Amygdala (tissue), 56 donors: ENCODE measurements at regions not wholly inside any gene's neighbourhood (a gene's known extent, or its start where the extent isn't known, plus 50 kb on each side); places are given as distances from the start of the nearest gene placed in this dataset.

Experiments used
- DNase-seq, 56 donors: peaks; one replicate each; lab custom pipeline; 2025; lab: John Stamatoyannopoulos, UW

DNA sequence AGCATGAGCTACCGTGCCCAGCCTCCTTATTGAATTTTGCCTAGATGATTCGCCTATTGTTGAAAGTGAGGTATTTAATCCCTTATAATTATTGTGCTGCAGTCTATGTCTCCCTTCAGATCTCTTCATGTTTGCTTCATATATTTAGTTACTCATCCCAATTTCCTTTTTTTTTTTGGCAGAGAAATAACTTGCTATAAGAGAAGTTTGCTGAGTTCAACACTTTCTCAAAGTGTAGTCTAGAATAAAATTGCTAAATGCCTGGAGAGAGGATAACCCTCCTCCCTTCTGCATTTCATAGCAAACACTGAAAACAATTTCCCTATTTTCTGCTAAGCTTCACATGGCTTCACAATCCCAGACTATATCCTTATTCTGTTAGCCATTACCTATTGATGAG lies 136.6 kb upstream of the CD180 start:
- no peak for DNase-seq

DNA sequence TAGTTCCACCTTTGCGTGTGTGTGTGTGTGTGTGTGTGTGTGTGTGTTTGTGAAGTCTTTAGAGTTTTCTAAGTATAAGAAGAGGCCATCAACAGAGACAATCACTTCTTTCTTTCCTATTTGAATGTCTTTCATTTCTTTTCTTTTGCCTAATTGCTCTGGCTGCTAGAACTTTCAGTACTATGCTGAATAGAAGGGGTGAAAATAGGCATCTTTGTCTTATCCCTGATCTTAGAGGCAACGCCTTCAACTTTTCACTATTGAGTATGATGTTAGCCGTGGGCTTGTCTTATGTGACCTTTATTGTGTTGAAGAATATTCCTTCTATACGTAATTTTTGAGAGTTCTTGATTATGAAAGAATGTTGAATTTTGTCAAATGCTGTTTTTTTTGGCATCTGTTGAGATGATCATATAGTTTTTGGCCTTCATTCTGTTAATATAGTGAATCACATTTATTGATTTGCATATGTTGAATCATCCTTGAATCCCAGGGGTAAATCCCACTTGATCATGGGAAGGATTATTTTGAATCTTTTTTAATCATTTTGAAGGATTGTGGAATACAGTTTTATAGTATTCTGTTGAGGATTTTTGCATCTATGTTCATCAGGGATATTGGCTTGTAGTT lies 134.8 kb upstream of the CD180 start:
- DNase-seq: no peak

DNA sequence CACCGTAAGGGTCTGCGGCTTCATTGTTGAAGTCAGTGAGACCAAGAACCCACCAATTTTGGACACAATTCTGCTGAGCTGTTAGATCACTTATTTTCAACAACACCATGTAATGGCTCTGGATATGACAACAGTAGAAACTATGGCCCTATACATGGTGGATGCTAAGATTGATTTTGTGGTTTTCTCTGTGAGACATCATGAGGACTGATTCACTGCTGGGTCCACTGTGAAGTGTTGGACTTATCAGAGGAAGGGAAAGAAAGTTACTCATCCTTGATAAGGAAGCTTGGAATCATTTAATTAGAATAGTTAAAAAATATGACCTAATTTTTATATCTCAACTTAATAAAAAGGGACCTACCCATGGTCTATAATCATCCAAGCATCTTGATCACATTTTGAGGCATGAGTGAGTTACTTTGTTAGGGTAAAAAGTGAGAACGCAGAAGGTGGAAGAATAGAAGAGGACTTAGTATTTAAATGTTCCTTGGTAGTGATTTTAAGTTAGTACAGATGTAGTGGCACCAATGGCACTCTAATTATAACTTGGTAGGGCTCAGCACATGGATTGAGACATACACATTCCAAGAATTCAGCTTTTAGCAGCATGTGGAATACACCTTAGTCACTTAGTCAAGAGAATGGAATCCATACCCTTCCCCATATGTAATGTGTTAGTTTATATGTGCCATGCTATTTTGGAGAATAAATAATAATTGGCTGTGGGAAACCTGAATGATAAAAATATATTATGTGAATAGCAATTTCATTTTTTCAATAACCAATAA lies 123.5 kb upstream of the CD180 start:
- no peak for DNase-seq

DNA sequence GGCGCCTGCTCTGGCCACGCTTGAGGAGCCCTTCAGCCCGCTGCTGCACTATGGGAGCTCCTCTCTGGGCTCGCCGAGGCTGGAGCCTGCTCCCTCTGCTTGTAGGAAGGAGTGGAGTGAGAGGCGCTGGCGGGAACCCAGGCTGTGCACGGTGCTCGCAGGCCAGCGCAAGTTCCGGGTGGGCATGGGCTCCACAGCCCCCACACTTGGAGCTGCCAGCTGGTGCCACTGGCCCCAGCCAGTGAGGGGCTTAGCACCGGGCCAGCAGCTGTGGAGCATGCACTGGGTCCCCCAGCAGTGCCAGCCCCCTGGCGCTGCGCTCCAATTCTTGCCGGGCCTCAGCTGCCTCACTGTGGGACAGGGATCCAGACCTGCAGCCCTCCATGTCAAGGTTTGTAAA lies 122.1 kb upstream of the CD180 start:
- DNase-seq: no peak

DNA sequence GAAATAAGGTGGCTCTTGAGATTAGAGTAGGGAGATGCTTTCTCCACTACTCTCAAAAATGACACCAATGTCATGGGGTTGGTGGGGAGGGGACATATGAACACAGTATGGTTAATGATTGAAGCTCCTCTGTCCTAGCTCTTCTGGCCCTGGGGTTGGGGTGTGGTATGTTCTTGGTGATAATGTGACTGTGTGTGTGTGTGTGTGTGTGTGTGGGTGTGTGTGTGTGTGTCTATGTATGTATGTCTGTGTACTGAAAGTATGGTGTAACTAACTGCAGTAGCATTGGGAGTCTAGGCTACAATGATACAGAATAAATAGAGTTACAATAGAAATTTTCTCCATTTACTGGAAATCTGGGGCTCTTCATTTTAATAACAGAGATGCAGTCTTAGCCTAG lies 121.0 kb upstream of the CD180 start:
- DNase-seq: no peak

DNA sequence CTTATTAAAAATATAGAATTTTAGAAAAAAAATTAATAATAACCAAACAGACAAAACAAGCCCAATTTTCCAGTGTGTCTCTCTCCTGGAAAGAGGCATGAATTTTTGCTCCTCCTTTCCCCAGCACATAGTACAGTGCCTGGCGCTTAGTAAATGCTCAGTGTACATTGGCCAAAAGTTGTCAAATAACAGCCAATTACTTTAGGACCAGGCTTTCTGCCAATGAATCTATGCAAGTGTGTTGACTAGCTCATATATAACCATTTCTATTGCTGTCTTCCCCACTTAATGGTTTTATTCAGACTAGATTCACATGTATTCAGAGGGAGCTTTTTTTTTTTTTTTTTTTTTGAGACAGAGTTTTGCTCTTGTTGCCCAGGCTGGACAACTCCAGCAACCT lies 120.1 kb upstream of the CD180 start:
- no peak for DNase-seq

DNA sequence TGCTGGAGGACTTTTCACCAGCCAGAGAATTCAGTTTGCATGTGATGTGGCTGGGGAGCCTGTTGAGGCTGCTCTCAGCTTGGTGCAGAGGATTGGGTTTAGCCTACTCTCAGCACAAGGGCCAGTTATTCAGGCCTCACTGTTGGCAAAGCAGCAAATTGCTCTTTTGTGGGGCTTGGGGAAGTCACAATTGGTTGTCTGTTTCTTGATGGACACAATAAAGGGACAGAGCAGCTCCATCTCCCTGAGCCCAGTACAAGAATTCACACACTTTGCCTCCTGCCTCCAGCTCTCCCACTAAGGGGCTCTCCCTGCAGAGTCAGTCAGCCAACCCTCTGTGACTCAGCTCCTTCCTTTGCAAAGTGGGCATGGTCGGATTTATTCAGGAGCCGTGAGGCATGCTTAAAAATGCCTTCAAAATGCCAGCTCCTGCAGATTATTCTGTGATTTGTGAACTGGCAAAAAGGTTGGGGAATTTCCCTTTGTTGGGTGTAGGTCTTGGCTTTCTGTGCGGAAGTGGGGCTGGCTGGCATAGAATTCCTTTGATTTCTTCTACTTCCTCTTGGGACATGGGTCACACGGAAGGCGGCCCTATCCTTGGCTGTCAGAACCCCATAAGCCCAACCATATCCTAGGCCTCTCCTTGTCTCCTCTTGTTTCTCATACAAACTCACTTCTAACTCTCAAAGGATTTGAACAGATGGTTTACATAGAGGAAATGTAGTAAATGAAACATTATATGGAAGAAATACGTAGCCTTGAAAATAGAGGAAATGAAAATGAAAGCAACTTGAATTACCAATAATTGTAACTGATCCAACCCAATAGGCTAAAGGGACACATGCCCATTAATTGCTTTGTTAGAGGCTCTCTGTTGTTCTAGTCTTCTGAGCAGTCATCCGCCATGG lies 118.7 kb upstream of the CD180 start:
- peak in 54 of 56 donors; percentile 18 to 97 (median 82) for DNase-seq

DNA sequence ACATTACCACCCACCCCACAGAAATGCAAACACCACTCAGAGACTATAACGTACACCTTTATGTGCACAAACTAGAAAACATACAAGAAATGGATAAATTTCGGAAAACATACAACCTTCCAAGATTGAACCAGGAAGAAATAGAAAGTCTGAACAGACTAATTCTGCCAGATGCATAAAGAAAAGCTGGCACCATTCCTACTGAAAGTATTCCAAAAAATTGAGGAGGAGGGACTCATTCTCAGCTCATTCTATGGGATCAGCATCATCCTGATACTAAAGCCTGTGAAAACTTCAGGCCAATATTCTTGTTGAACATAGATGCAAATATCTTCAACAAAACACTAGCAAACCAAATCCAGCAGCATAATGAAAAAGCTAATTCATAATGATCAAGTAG lies 115.1 kb upstream of the CD180 start:
- DNase-seq: no peak

DNA sequence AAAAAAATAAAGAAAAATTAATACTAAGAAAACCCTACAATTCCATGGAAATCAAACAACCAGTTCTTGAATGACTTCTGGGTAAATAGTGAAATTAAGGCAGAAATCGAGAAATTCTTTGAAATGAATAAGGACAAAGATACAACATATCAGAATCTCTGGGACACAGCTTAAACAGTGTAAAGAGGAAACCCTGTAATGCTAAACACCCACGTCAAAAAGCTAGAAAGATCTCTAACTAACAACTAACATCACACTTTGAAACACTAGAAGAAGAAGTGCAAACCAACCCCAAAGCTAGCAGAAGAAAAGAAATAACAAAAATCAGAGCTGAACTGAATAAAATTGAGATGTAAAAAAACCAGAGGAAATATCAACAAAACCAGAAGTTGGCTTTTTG lies 114.6 kb upstream of the CD180 start:
- no peak for DNase-seq

DNA sequence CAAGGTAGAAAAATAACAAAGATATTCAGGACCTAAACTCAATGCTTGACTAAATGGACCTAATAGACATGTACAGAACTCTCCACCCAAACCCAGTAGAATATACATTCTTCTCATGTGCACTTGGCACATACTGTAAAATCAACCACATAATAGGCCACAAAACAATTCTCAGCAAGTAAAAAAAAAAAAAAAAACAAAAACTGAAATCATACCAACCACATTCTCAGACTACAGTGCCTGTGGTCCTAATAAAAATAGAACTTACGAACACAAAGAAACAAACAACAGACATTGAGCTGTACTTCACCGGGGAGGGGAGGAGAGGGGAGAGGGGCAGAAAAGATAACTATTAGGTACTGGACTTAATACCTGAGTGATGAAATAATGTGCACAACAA lies 114.1 kb upstream of the CD180 start:
- DNase-seq: no peak

DNA sequence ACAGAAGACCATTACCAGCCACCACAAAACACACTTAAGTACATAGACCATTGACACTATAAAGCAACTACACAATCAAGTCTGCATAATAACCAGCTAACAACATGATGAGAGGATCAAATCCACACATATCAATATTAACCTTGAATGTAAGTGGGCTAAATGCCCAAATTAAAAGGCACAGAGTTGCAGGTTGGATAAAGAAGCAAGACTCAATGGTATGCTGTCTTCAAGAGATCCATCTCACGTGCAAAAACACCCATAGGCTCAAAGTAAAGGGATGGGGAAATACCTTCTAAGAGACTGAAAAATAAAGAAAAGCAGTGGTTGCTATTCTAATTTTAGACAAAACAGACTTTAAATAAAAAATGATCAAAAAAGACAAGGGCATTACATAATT lies 113.6 kb upstream of the CD180 start:
- no peak for DNase-seq

DNA sequence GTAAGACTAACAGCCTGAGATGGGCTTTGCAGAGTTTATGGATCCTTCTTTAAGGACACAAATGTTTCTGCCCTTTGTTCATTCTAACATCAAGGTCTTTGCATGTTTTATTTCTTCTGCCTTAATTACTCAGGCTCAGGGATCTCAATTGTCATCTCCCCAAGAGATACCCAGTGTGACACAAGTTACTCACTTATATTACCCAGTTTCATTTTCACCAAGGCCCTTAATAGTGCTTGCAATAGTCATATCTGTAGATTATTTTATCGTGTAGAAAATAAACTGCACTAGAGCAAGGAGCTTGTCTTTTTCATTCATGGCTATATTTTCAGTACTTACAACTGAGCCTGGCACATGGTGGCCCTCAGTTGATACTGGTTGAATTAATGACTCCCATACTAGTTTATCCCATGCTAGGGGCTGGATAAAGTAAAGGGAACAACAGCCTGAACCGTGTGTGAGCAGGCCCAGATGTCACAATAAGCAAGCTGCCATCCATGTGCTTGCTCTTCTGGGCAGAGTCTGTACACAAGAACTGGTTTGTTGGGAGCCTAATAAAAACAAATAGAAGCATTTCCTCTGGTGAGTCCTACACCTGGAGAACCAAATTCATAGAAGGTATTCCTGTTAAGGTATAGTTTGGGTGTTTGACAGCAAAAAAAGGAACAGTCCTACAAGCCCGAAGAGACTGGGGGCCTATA lies 112.5 kb upstream of the CD180 start:
- no peak for DNase-seq

DNA sequence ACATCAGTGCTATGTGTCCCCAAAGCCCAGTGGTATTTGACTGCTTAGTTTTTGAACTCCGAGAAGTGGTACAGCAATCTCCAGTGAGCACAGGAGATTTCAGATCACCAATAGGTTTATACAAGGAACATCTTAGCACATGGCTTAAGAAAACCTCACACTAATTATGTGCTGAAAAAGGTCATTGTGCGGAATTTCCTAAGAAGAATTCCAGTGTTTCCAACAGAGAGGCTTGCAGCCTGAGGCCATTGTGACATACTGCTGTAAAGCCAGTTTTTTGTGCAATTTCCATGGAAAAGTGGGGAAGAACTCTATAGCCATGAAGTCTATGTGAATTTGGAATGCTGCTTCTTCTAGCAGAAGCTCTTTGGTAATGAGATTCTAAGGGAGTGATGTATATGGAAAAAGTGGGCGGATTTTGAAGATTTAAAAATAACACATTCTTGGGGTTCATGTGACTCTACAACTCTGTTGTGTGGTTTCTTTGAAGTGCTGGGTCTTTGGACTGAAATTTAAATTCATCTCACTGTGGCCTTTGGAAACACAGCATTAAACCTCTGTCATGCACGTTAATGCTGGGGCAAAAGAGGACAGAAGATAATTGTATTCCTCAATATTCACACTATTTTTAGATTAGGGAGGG lies 110.5 kb upstream of the CD180 start:
- no peak for DNase-seq

DNA sequence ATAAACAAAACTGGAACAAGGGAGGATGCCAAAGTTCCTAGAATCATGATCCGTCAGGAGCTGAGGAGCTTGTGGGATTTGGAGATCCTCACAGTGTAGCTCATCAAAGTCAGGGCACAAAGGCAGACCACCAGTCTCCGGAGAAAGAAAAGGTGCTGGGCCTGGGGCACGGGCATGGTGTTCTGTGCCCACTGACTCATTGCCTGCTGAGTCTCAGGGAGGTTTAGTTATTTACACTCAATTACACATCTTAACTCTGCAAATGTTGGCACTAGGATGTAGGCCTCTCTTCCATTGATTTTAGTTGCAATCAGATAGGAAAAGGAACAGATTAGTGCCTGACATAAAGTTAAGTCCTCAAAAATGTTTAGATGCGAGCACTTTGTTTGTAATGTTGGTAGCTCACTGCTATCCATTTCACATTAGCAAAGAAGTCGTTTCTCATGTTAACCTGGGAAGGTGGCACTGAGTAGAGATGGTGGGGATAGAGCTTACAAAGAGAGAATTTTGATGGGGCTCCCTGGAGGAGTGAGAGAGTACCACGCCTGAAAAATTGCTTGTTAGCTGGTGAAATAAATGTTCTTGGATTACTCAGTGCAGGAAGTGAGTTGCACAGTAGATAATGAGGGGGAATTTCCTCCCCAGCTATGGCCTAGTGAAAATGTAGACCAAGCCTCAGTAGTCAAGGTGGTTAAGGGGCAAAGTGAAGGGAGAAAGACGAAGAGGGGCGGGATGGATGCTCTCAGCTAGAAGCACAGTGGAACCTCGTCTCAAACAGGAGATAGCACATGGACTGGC lies 109.5 kb upstream of the CD180 start:
- DNase-seq: no peak

DNA sequence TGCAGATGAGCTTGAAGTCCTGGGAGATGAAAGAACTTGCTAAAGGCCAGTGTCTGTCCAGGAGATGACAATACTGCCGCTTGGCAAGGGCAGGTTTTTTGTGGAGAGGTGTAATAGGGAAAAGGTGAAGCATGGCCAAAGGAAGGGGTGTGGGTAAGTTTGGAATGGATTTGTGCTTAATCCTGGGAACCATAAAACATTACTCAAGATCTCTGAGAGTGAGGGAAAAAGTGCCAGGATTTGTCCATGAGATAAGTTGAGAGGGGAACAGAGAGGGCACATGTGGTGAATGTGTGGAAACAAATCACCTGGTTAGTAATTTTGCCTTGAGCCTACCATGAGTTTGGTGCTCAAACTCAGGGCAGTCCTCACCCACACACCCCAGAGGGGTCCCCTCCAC lies 108.8 kb upstream of the CD180 start:
- no peak for DNase-seq

DNA sequence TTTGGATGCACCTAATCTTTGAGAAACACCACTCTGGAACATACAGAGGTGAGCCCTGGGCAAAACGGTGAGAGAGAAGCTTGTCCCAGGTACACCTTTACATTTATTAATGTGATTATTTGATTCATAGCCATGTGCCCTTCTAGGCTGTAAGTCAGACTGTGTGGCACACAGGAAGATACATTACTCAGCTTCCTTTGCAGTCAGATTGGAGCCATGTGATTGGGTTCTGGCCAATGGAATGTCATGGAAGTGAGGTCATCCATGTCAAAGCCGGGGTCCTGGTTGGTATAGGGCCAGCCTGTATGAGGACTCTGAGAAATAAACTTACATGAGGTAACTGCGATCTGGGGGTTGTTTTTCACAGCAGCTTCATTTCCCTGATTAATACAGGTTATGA lies 106.8 kb upstream of the CD180 start:
- no peak for DNase-seq

DNA sequence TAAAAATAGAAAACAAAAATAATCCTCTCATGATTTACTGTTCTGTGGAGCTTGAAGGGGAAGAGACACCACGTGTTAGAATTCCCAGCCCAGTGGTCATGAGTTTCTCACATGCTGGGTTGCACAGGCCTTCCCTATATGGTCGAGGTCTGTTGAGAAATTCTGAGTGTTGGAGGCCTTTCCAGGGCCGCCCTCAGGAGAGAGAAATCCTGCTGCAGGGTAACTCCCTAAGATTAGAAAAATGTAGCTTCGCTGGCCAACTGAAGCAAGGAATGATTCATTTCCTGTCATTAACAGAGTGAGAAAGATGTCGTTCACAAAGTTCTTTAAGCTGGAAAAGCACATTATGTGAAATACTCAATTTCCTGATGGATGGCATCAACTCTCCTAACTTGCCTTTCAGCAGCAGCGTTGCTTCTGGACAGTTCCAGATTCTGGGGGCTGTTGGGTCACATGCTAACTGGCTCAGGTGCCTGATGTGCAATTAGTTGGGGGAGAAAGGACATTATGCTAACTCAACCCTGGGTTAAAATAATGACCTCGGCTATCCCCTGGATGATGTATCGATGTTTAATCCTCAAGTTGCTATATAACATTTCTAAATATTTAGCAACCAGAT lies 104.8 kb upstream of the CD180 start:
- no peak for DNase-seq

DNA sequence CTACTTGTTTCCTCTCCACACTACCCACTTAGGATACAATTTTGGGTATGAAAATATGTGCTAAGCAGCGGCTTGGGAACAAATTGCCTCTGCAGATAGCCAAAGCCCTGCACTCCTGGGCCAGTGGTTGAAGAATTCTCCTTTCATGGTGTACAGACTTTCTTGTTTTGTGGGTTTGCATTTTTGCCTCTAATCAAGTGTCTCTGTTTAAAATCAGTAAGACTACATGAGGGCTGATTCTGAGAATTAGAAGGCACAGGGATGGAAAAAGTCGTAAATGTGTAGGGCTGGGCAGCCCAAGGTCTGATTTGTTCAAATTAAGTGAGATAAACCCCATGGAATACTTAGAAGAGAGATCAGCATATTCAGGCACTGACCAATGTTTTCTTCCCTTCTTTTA lies 103.7 kb upstream of the CD180 start:
- no peak for DNase-seq

DNA sequence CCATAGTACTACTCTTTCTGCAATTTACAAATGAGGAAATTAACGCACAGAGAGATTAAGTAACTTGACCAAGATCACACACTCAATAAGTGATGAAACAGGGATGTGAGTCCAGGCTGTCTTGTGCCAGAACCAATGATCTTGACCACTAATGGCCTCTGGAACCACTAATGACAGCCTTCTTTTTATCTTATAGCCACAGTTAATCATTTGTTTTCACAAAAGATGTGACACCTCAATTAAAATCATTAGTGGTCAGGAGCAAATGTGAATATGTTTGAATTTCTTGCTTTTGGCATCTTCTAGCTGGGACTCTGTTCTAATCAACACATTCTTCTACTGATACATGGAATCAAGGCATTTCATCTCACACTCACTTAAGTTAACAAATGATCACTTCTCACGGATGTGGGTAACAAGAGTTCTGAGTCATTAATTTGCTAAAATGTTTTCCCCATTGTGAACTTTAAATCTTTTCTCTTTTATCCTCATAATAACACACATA lies 102.7 kb upstream of the CD180 start:
- DNase-seq: no peak
